SK-N-SH (cell line): ENCODE measurements at regions not wholly inside any gene's neighbourhood (a gene's known extent, or its start where the extent isn't known, plus 50 kb on each side); places are given as distances from the start of the nearest gene placed in this dataset.
A peak's percentile ranks its signal among the peaks of the same experiment; 100 is the strongest.

Source experiments
- CTCF ChIA-PET: fragments of 300-600, 350-600 bp; formaldehyde crosslinking; extraction: SDS; loops from one replicate; lab custom pipeline; 2021; lab: Yijun Ruan, JAX
- POLR2A ChIA-PET: fragments of 350-600 bp; sonication (Branson Sonifier 250); formaldehyde crosslinking; extraction: SDS; loops from one replicate; lab custom pipeline; 2020; ENCODE audit warnings: antibody characterized with exemption, inconsistent platforms; lab: Yijun Ruan, JAX
- DNase-seq: peaks from one replicate; pipeline ENCODE4 v3.0.0; 2012
- H2AFZ ChIP-seq: fragments of 200-600 bp; sonication (generic); 2 replicates; pipeline ENCODE4 v1.8.1; 2016; ENCODE audit warnings: antibody characterized with exemption, mild to moderate bottlenecking, low read depth
- H3F3A ChIP-seq: fragments of 200-600 bp; sonication (generic); replicated peaks from 2 replicates; pipeline ENCODE3; 2016; ENCODE audit warnings: antibody characterized with exemption, mild to moderate bottlenecking; ENCODE audit not compliant: insufficient read depth
- H3K27ac ChIP-seq, 2 experiments: fragments of 200-500 bp in 1 of 2; fragments of 200-600 bp in 1 of 2; sonication (Bioruptor generic) in 1 of 2; sonication (generic), shearing (Covaris generic) in 1 of 2; 2 replicates each; pipeline versions ENCODE4 v1.5.1 to v1.6.1; 2014 to 2016; ENCODE audit warnings: low read depth in 2 of 2, inconsistent platforms in 1 of 2, low read length in 1 of 2, mild to moderate bottlenecking in 1 of 2, mixed read lengths in 1 of 2
- H3K27me3 ChIP-seq: fragments of 200-600 bp; sonication (generic), shearing (Covaris generic); 2 replicates; pipeline ENCODE4 v1.6.1; 2016; ENCODE audit warnings: mixed run types; ENCODE audit not compliant: insufficient read depth
- H3K36me3 ChIP-seq, 2 experiments: fragments of 200-500 bp in 1 of 2; fragments of 200-600 bp in 1 of 2; sonication (Bioruptor generic) in 1 of 2; sonication (generic) in 1 of 2; replicated peaks in 1 of 2; 2 replicates each; pipeline versions ENCODE3 to v1.5.1; 2014 to 2016; ENCODE audit warnings: low read length in 1 of 2, mild to moderate bottlenecking in 1 of 2; ENCODE audit not compliant: insufficient read depth in 2 of 2, control insufficient read depth in 1 of 2
- H3K4me1 ChIP-seq, 2 experiments: fragments of 200-500 bp in 1 of 2; fragments of 200-600 bp in 1 of 2; sonication (Bioruptor generic) in 1 of 2; sonication (generic), shearing (Covaris generic) in 1 of 2; 2 replicates each; pipeline versions ENCODE4 v1.5.1 to v1.6.1; 2014 to 2016; ENCODE audit warnings: low read depth in 1 of 2, low read length in 1 of 2, mixed run types in 1 of 2; ENCODE audit not compliant: insufficient read depth in 2 of 2, control insufficient read depth in 1 of 2
- H3K4me2 ChIP-seq: fragments of 200-600 bp; sonication (generic), shearing (Covaris generic); 2 replicates; pipeline ENCODE4 v1.6.1; 2017; ENCODE audit warnings: mixed run types
- H3K4me3 ChIP-seq, 2 experiments: fragments of 200-500 bp in 1 of 2; fragments of 200-600 bp in 1 of 2; sonication (Bioruptor generic) in 1 of 2; sonication (generic), shearing (Covaris generic) in 1 of 2; 2 replicates each; pipeline versions ENCODE4 v1.5.1 to v1.8.1; 2014 to 2016; ENCODE audit warnings: low read depth in 2 of 2, inconsistent platforms in 1 of 2, low read length in 1 of 2, mild to moderate bottlenecking in 1 of 2, mixed read lengths in 1 of 2, moderate library complexity in 1 of 2
- H3K79me2 ChIP-seq: fragments of 200-600 bp; sonication (generic); 2 replicates; pipeline ENCODE4 v1.8.1; 2017; ENCODE audit warnings: mild to moderate bottlenecking; ENCODE audit not compliant: insufficient read depth
- H3K9ac ChIP-seq: fragments of 200-600 bp; sonication (generic); 2 replicates; pipeline ENCODE4 v1.6.1; 2017; ENCODE audit warnings: mixed run types
- H3K9me2 ChIP-seq: fragments of 200-600 bp; sonication (generic); 2 replicates; pipeline ENCODE4 v1.6.1; 2017; ENCODE audit warnings: mixed run types
- H3K9me3 ChIP-seq: fragments of 200-600 bp; sonication (generic); 2 replicates; pipeline ENCODE4 v1.6.1; 2017; ENCODE audit warnings: mixed run types, mild to moderate bottlenecking, moderate library complexity
- H4K20me1 ChIP-seq: fragments of 200-600 bp; sonication (generic); 2 replicates; pipeline ENCODE4 v1.6.1; 2017; ENCODE audit warnings: mild to moderate bottlenecking, mixed run types; ENCODE audit not compliant: insufficient read depth
- CHD2 ChIP-seq: fragments of 150-350 bp; IDR thresholded peaks from 2 replicates; pipeline ENCODE4 v1.6.1; 2018; ENCODE audit warnings: low read length; ENCODE audit not compliant: partially characterized antibody
- ELF1 ChIP-seq: IDR thresholded peaks from 2 replicates; pipeline ENCODE4 v1.4.0; 2012
- EP300 ChIP-seq, 2 experiments: IDR thresholded peaks; 2 replicates each; pipeline versions ENCODE4 v1.4.0 to v1.6.1; 2012; ENCODE audit warnings: borderline replicate concordance in 1 of 2, low read depth in 1 of 2, low read length in 1 of 2
- EZH2phosphoT487 ChIP-seq: fragments of 200-600 bp; sonication (generic); IDR thresholded peaks from 2 replicates; pipeline ENCODE4 v1.6.1; 2017; ENCODE audit warnings: low read depth, mixed run types, mild to moderate bottlenecking, antibody characterized with exemption, moderate library complexity, borderline replicate concordance
- FOSL2 ChIP-seq: IDR thresholded peaks from 2 replicates; pipeline ENCODE4 v1.4.0; 2012; ENCODE audit warnings: low read depth, mild to moderate bottlenecking, moderate library complexity, borderline replicate concordance
- FOXJ3 ChIP-seq: sonication (generic); formaldehyde crosslinking; IDR thresholded peaks from 2 replicates; pipeline ENCODE4 v1.5.1; 2020; ENCODE audit warnings: mild to moderate bottlenecking, missing genetic modification reagents
- MXI1 ChIP-seq: IDR thresholded peaks from 2 replicates; pipeline ENCODE4 v1.6.1; 2012; ENCODE audit warnings: mild to moderate bottlenecking, low read depth, low read length, improper control_type of control experiment
- NFIC ChIP-seq: IDR thresholded peaks from 2 replicates; pipeline ENCODE4 v1.4.0; 2012; ENCODE audit warnings: borderline replicate concordance
- POLR2AphosphoS5 ChIP-seq: IDR thresholded peaks from 2 replicates; pipeline ENCODE4 v1.6.1; 2012; ENCODE audit warnings: low read depth, low read length
- REST ChIP-seq: IDR thresholded peaks from 2 replicates; pipeline ENCODE4 v1.6.1; 2012; ENCODE audit warnings: mild to moderate bottlenecking, low read depth, low read length, moderate library complexity
- SIN3A ChIP-seq: IDR thresholded peaks from 2 replicates; pipeline ENCODE4 v1.6.1; 2012; ENCODE audit warnings: low read depth, mild to moderate bottlenecking, low read length, moderate library complexity, borderline replicate concordance
- TAF1 ChIP-seq: IDR thresholded peaks from 2 replicates; pipeline ENCODE4 v1.6.1; 2012; ENCODE audit warnings: low read depth, mild to moderate bottlenecking, low read length, moderate library complexity, borderline replicate concordance
- TCF12 ChIP-seq: IDR thresholded peaks from 2 replicates; pipeline ENCODE4 v1.4.0; 2012
- TEAD4 ChIP-seq: IDR thresholded peaks from 2 replicates; pipeline ENCODE4 v1.4.0; 2012; ENCODE audit warnings: mild to moderate bottlenecking, borderline replicate concordance; ENCODE audit not compliant: insufficient read depth
- USF1 ChIP-seq: IDR thresholded peaks from 2 replicates; pipeline ENCODE4 v1.4.0; 2012; ENCODE audit warnings: low read depth, borderline replicate concordance
- USF2 ChIP-seq: fragments of 150-350 bp; IDR thresholded peaks from 2 replicates; pipeline ENCODE4 v1.6.1; 2017; ENCODE audit warnings: antibody characterized with exemption, low read length, low read depth, borderline replicate concordance
- YY1 ChIP-seq: IDR thresholded peaks from 2 replicates; pipeline ENCODE4 v1.4.0; 2012; ENCODE audit warnings: low read depth, mild to moderate bottlenecking
- WGBS: methylation state at CpG from one replicate; pipeline ENCODE4 v1.1.6; 2017; ENCODE audit warnings: low lambda C conversion rate; 5-methylcytosine and 5-hydroxymethylcytosine counted together

GRCh38 chr21:33977017-33977720, 61.6 kb upstream of the ATP5PO start:
- Histone ChIP-seq H2AFZ (no peak overlapping the region), H3K9me2 (no peaks in the 10 kb centered on the region), H4K20me1 (no peaks in the 10 kb centered on the region), H3K79me2 (no peaks in the 10 kb centered on the region), H3K9ac (peak overlapping the region; percentile 11; the same call in 1 of the 2 replicates), H3F3A (peaks cover 30% of the 10 kb centered on the region), H3K9me3 (no peaks in the 10 kb centered on the region), H3K36me3 (no peaks in the 10 kb centered on the region), H3K27ac (peak overlapping the region; percentile 79 to 97; a peak in 3 of 4 replicates), H3K4me1 (peaks cover 2 to 28% of the 10 kb centered on the region in 2 experiments; a peak in 3 of 4 replicates), H3K4me2 (peak overlapping the region; percentile 68; the same call in 1 of the 2 replicates), H3K4me3 (no peak overlapping the region), H3K27me3 (no peaks in the 10 kb centered on the region)
- WGBS: 40% methylated on average over 6 of the region's 6 CpGs
- no peak for DNase-seq
- CTCF ChIA-PET: interaction anchor here (1.3 to 2.2 kb wide), 2 partner anchors 53 to 371 kb away, joined by 4 to 8 read pairs; no protein-coding TSS in a partner anchor
- TF ChIP-seq USF1 (no peak), TCF12 (no peak), TAF1 (no peak), MXI1 (no peak), TEAD4 (0 out of 2 replicates have a peak, but pooled peaks have one; percentile 5), USF2 (no peak)
- POLR2A ChIA-PET: no interaction called here

GRCh38 chr21:33976082-33977016, 60.7 kb upstream of the ATP5PO start:
- Histone ChIP-seq H3K27me3 (no peaks in the 10 kb centered on the region), H3K79me2 (no peaks in the 10 kb centered on the region), H3K4me3 (peak overlapping the region in 1 of 2 experiments; percentile 23; a peak in 1 of 4 replicates), H3K9me3 (no peaks in the 10 kb centered on the region), H3F3A (peaks cover 30% of the 10 kb centered on the region), H3K27ac (peak overlapping the region; percentile 79 to 97), H2AFZ (peak overlapping the region; percentile 20; the same call in 1 of the 2 replicates), H3K4me1 (peaks cover 2 to 28% of the 10 kb centered on the region in 2 experiments; a peak in 3 of 4 replicates), H3K9ac (peak overlapping the region; percentile 56), H3K9me2 (no peaks in the 10 kb centered on the region), H3K4me2 (peak overlapping the region; percentile 68), H4K20me1 (no peaks in the 10 kb centered on the region), H3K36me3 (no peaks in the 10 kb centered on the region)
- no peak for DNase-seq
- 11% methylated on average over 14 of the region's 14 CpGs for WGBS
- CTCF ChIA-PET: no interaction called here
- POLR2A ChIA-PET: no interaction called here
- TF ChIP-seq EZH2phosphoT487 (no peak), SIN3A (0 out of 2 replicates have a peak, but pooled peaks have one; percentile 65), EP300 (IDR thresholded peaks at IDR 0.05; ENCODE audit: borderline replicate concordance in 1 of 2, low read depth in 1 of 2, low read length in 1 of 2) (peak in 1 of 2 experiments; percentile 64; a peak in 1 of 4 replicates), ELF1 (peak; percentile 26; the same call in 1 of the 2 replicates), NFIC (peak; percentile 85), TAF1 (no peak; the same call in 1 of the 2 replicates), TEAD4 (peak; percentile 78; the same call in 1 of the 2 replicates), MXI1 (no peak), FOXJ3 (no peak), POLR2AphosphoS5 (peak; percentile 72), FOSL2 (peak; percentile 87), YY1 (peak; percentile 17; the same call in 1 of the 2 replicates), REST (no peak), TCF12 (peak; percentile 89), CHD2 (no peak)
